BJ (cell line): ENCODE measurements at regions not wholly inside any gene's neighbourhood (a gene's known extent, or its start where the extent isn't known, plus 50 kb on each side); places are given as distances from the start of the nearest gene placed in this dataset.
A peak's percentile ranks its signal among the peaks of the same experiment; 100 is the strongest.

Experiments used
- CTCF ChIA-PET: fragments of 350-600 bp; formaldehyde crosslinking; extraction: SDS; loops from one replicate; lab custom pipeline; 2021; ENCODE audit warnings: antibody characterized with exemption, inconsistent platforms; lab: Yijun Ruan, JAX
- POLR2A ChIA-PET: fragments of 300-600 bp; sonication (Branson Sonifier 250); formaldehyde crosslinking; extraction: SDS; loops from one replicate; lab custom pipeline; 2021; ENCODE audit warnings: antibody characterized with exemption; lab: Charles Lee
- DNase-seq: peaks from one replicate; pipeline ENCODE4 v3.0.0-alpha.2; 2011; ENCODE audit warnings: low read depth
- H3K27me3 ChIP-seq: 2 replicates; pipeline ENCODE4 v1.6.0; 2011; ENCODE audit warnings: low read length; ENCODE audit not compliant: control insufficient read depth, insufficient read depth
- H3K36me3 ChIP-seq: 2 replicates; pipeline ENCODE4 v1.5.1; 2011; ENCODE audit warnings: low read length; ENCODE audit not compliant: control insufficient read depth, insufficient read depth
- H3K4me3 ChIP-seq: 2 replicates; pipeline ENCODE4 v1.5.1; 2011; ENCODE audit warnings: low read depth, mild to moderate bottlenecking, control low read depth, low read length
- TF ChIP-seq, protein P1 (sequence below): IDR thresholded peaks from 2 replicates; pipeline ENCODE4 v1.5.1; 2011; ENCODE audit warnings: low read depth, mild to moderate bottlenecking, control low read depth, inconsistent platforms, low read length, moderate library complexity; ENCODE audit not compliant: insufficient read depth

DNA sequence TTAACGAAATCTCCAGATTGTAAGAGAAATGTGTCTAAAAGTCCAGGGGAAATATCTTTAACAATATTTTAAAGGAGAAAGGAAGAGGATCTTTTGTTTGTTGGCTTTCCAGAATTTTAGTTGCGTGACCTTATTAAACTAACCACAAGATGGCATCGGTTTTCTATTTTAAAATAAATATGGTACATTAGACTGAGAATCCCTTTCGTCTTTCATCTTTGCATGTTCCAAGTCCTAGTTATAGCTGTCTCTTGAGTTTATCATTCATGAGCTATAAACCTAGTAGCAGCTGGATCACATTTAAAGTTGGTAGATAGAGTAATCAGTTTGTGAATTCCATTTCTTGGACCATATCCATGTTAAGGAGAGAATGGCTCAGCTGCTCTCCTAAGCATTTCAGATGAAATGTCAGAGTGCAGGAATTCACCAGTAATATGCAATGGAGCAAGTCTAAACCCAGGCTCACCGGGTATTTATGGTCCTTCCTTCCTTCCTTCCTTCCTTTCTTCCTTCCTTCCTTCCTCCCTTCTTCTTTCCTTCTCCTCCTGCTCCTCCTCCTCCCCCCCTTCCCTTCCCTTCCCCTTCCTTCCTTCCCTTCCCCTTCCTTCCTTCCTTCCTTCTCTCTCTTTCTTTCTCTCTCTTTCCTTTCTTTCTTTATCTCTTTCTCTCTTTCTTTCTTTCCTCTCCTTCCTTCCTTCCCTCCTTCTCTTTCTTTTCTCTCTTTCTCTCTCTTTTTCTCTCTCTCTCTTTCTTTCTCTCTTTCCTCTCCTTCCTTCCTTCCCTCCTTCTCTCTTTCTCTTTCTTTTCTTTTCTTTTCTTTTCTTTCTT, 57.8 kb upstream of the RAB18 start:
- TF ChIP-seq, protein P1, sequence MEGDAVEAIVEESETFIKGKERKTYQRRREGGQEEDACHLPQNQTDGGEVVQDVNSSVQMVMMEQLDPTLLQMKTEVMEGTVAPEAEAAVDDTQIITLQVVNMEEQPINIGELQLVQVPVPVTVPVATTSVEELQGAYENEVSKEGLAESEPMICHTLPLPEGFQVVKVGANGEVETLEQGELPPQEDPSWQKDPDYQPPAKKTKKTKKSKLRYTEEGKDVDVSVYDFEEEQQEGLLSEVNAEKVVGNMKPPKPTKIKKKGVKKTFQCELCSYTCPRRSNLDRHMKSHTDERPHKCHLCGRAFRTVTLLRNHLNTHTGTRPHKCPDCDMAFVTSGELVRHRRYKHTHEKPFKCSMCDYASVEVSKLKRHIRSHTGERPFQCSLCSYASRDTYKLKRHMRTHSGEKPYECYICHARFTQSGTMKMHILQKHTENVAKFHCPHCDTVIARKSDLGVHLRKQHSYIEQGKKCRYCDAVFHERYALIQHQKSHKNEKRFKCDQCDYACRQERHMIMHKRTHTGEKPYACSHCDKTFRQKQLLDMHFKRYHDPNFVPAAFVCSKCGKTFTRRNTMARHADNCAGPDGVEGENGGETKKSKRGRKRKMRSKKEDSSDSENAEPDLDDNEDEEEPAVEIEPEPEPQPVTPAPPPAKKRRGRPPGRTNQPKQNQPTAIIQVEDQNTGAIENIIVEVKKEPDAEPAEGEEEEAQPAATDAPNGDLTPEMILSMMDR: peak; percentile 41
- Histone ChIP-seq H3K4me3 (no peak overlapping the region), H3K36me3 (no peaks in the 10 kb centered on the region), H3K27me3 (no peaks in the 10 kb centered on the region)
- POLR2A ChIA-PET: interaction anchor here (0.7 kb wide), 1 partner anchor 220 kb away, joined by 5 read pairs; no protein-coding TSS in a partner anchor
- CTCF ChIA-PET: interaction anchor here (0.5 to 1.5 kb wide), 7 partner anchors 12 to 936 kb away, joined by 3 to 6 read pairs (median 3); no protein-coding TSS in a partner anchor
- peak; percentile 59 for DNase-seq

DNA sequence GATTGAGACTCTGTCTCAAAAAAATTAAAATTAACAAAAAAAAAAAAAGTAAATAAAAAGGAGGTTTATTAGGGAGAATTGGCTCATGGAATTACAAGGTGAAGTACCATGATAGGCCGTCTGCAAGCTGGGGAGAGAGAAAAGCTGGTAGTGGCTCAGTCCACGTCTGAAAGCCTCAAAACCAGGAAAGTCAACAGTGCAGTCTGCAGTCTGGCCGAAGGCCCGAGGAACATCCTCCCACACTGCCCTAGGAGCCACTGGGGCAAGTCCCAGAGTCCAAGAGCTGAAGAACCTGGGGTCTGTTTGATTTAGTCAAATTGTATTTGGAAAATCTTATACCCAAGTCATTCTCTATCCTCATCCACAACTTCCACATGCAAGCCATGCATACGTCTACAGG, 59.0 kb upstream of the RAB18 start:
- Histone ChIP-seq H3K27me3 (peaks cover 1% of the 10 kb centered on the region), H3K4me3 (no peak overlapping the region), H3K36me3 (no peaks in the 10 kb centered on the region)
- DNase-seq: no peak
- ChIA-PET CTCF (interaction anchor here (1.1 to 1.5 kb wide), 2 partner anchors 14 to 796 kb away, joined by 5 to 6 read pairs; no protein-coding TSS in a partner anchor), POLR2A (no interaction called here)
- TF ChIP-seq, protein P1: no peak

DNA sequence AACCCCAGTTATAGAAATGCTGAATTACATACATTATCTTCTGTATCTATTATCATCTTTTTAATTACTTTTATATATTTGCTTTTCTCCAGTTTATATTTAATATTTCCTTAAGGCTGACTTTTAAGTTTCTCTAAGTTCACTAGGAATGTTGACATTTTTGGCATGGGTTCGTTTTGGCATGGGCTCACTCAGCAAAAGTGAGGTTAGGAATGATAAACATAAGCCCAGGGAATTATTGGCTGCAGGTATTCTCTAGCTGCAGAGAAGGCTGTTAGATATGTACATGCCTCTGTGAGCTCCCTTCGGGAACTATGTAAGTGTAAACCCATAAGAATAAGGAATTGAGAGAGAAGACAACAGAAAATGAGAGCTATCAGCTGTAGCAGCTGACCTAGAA, 63.6 kb upstream of the RAB18 start:
- TF ChIP-seq, protein P1: no peak
- ChIA-PET POLR2A (no interaction called here), CTCF (no interaction called here)
- H3K4me3 ChIP-seq: no peak overlapping the region
- peaks cover 1% of the 10 kb centered on the region for H3K27me3 ChIP-seq
- no peaks in the 10 kb centered on the region for H3K36me3 ChIP-seq
- no peak for DNase-seq

DNA sequence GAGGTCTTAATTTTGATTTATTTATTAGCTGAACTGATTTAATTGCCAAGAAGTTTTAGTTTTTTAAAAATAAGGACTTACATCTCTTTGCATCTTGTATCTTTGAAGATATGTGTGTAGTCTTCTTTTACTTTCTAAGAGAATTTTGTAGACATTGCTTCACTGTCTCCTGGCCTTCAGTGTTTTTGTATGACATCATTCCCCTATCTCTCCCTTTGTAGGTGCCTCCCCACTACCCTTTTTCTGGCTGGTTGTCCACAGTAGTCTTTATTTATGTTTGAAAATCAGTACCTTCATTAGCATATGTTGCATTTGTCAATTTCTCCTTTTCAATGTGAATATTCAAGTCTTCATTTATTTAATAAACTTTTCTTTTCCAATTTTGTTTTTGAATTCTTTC, 64.1 kb upstream of the RAB18 start:
- H3K27me3 ChIP-seq: peaks cover 1% of the 10 kb centered on the region
- TF ChIP-seq, protein P1: no peak
- DNase-seq: no peak
- CTCF ChIA-PET: no interaction called here
- H3K4me3 ChIP-seq: no peak overlapping the region
- POLR2A ChIA-PET: no interaction called here
- H3K36me3 ChIP-seq: no peaks in the 10 kb centered on the region

DNA sequence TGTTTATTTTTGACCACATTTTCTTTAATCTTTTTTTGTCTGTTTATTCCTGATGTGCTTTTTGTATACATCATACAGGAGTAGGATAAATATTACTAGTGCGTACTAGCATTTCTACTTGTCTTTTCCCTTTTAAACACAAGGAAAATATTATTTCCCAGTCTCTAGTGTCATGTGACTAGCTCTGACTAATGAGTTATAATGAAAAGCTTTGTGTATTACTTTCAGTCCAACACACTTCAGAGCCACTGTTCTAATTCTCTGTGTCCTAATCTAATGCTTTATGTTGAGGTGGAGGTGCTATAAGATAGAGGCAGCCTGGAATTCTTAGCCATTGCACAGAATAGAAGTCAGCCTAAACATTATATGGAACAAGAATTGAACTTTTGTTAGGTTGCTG, 65.0 kb upstream of the RAB18 start:
- TF ChIP-seq, protein P1: no peak
- CTCF ChIA-PET: interaction anchor here (0.6 kb wide), 2 partner anchors 21 to 69 kb away, joined by 3 to 4 read pairs; no protein-coding TSS in a partner anchor
- POLR2A ChIA-PET: no interaction called here
- Histone ChIP-seq H3K4me3 (no peak overlapping the region), H3K36me3 (no peaks in the 10 kb centered on the region), H3K27me3 (peaks cover 1% of the 10 kb centered on the region)
- DNase-seq: no peak
